ENCODE measurements at regions not wholly inside any gene's neighbourhood (a gene's known extent, or its start where the extent isn't known, plus 50 kb on each side); places are given as distances from the start of the nearest gene placed in this dataset.

GRCh38 chr20:17875106-17875980 is 93.3 kb downstream of the SNX5 start:
- no peak overlapping the region for H3K4me3 ChIP-seq (ENCODE audit: low read depth, poor library complexity, severe bottlenecking)
- WGBS, 2 donors, result 22 to 33% methylated on average over 15 of the region's 15 CpGs
- intact Hi-C loops (cut with DNase I; ENCODE audit: low total_unique reads), result no loop called here
- peak; percentile 77 to 94 for DNase-seq (ENCODE audit: low spot score in 2 of 2)
- TF ChIP-seq POLR2A (IDR thresholded peaks at IDR 0.05) (no peak), CTCF (IDR thresholded peaks at IDR 0.05) (no peak)

- intact Hi-C loops (cut with DNase I; ENCODE audit: low total_unique reads), result no loop called here
- TF ChIP-seq POLR2A (IDR thresholded peaks at IDR 0.05), result no peak
- no peak for TF ChIP-seq CTCF (IDR thresholded peaks at IDR 0.05)
- DNase-seq (ENCODE audit: low spot score in 2 of 2), result no peak
- no peak overlapping the region for H3K4me3 ChIP-seq (ENCODE audit: low read depth, poor library complexity, severe bottlenecking)
- WGBS, 2 donors, result 17 to 19% methylated on average over 7 of the region's 7 CpGs
Measured at GRCh38 chr20:17874271-17875105, 94.1 kb downstream of the SNX5 start.

- DNase-seq (ENCODE audit: low spot score in 2 of 2), result peak; percentile 82 to 96
- H3K4me3 ChIP-seq (ENCODE audit: low read depth, poor library complexity, severe bottlenecking), result no peak overlapping the region
- 32 to 35% methylated on average over 14 of the region's 14 CpGs for WGBS, 2 donors
- intact Hi-C loops (cut with DNase I; ENCODE audit: low total_unique reads), result no loop called here
- TF ChIP-seq CTCF (IDR thresholded peaks at IDR 0.05), result no peak
- no peak for TF ChIP-seq POLR2A (IDR thresholded peaks at IDR 0.05)
Measured at GRCh38 chr20:17873410-17874270, 95.0 kb downstream of the SNX5 start.

GRCh38 chr20:17872959-17873358 is 95.6 kb downstream of the SNX5 start:
- H3K4me3 ChIP-seq (ENCODE audit: low read depth, poor library complexity, severe bottlenecking), result no peak overlapping the region
- intact Hi-C loops (cut with DNase I; ENCODE audit: low total_unique reads), result no loop called here
- DNase-seq (ENCODE audit: low spot score in 2 of 2), result no peak
- TF ChIP-seq CTCF (IDR thresholded peaks at IDR 0.05), result no peak
- no peak for TF ChIP-seq POLR2A (IDR thresholded peaks at IDR 0.05)
- 27 to 39% methylated on average over 5 of the region's 5 CpGs for WGBS, 2 donors

- WGBS, 2 donors, result 71 to 76% methylated on average over 13 of the region's 13 CpGs
- H3K4me3 ChIP-seq (ENCODE audit: low read depth, poor library complexity, severe bottlenecking), result no peak overlapping the region
- intact Hi-C loops (cut with DNase I; ENCODE audit: low total_unique reads), result no loop called here
- DNase-seq (ENCODE audit: low spot score in 2 of 2), result no peak
- TF ChIP-seq CTCF (IDR thresholded peaks at IDR 0.05) (no peak), POLR2A (IDR thresholded peaks at IDR 0.05) (no peak)
Measured at GRCh38 chr20:17872434-17872833, 96.2 kb downstream of the SNX5 start.

All from lower leg skin (tissue), 4 donors.